Left forelimb (tissue), 1 donor: ENCODE measurements at regions not wholly inside any gene's neighbourhood (a gene's known extent, or its start where the extent isn't known, plus 50 kb on each side); places are given as distances from the start of the nearest gene placed in this dataset.
"Not testable (repeated sequence)": the region's sequence is repeated elsewhere in the genome, so short reads cannot be mapped to it uniquely, and the experiment has no call there.

Experiments used
- DNase-seq: peaks from one replicate; pipeline ENCODE4 v3.0.0-alpha.2; 2018; ENCODE audit warnings: low spot score

DNA sequence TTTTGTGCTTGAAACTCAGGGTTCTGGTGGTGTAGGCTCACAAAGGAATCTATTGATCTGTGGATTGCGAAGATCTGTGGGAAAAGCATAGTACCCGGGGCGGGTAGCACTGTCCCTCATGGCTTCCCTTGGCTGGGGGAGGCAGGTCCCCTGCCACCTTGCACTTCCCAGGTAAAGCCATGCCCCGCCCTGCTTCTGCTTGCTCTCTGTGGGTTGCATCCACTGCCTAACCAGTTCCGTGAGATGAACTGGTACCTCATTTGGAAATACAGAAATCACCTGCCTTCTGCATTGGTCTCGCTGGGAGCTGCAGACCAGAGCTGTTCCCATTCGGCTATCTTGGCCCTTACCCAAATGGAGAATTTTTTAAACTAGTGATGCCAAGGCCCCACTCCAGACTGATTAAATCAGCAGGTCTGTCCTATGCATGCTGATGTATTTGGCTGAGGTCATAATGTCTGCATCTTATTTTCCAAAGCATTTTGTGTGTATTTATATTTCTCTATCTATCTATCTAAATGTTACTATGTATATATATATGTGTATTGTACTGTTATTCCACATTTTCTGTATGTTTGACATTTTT, 65.5 kb upstream of the SLC7A14 start:
- no peak for DNase-seq

DNA sequence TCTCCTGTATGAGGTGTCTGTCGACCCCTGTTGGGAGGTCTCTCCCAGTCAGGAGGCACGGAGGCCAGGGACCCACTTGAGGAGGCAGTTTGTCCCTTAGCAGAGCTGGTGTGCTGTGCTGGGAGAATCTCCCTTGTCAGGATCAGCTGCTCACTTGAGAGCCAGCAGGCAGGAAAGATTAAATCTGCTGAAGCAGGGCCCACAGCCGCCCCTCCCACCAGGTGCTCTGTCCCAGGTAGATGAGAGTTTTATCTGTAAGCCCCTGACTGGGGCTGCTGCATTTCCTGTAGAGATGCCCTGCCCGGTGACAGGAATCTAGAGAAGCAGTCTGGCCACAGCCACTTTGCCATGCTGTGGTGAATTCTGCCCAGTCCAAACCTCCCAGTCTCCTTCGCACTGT, 64.7 kb upstream of the SLC7A14 start:
- DNase-seq = not testable (repeated sequence)

DNA sequence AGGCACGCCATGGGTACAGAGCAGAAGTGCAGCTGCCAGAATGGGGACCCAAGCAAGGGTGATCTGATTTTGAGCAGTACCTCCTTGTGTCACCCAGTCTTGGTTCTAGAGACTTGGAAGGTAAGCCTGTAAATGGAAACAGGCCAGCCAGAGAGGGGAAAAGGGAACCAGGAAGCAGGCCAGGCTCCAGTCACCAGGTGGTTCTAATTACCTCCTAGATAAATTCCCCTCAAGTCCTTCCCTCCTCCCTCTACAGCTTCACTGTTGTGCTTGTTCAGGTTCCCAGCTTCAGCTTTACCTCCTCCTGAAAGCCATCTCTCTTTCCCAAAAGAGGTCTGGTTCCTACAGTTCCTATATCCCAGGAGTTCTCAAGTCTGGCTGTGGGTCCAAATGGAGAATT, 58.8 kb upstream of the SLC7A14 start:
- DNase-seq = no peak

DNA sequence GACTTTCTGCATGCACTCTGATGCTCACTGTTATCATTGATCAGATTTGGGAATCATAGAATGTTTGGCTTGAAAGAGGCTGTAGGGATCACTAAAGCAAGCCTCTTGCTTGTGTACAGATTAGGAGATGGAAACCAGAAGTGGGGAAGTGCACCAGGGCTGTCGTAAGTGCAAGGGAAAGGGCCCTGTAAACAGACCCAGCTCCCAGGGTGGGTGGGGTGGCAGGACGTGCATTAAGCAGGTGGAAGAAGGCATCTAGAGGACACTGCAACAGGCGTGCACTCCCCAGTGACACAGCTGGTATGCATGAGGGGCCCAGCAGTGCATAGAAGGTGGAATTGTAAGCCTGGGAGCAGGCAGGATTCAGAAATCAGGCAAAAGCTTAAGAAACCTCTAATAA, 58.0 kb upstream of the SLC7A14 start:
- DNase-seq = no peak

GRCh38 chr3:170642882-170643601, 57.2 kb upstream of the SLC7A14 start:
- no peak for DNase-seq

GRCh38 chr3:170641510-170642236, 55.8 kb upstream of the SLC7A14 start:
- no peak for DNase-seq

GRCh38 chr3:170640737-170641171, 54.9 kb upstream of the SLC7A14 start:
- DNase-seq = no peak

GRCh38 chr3:170638988-170639387, 53.1 kb upstream of the SLC7A14 start:
- DNase-seq = no peak

- DNase-seq = no peak
Measured at GRCh38 chr3:170637306-170637705, 51.4 kb upstream of the SLC7A14 start.

DNA sequence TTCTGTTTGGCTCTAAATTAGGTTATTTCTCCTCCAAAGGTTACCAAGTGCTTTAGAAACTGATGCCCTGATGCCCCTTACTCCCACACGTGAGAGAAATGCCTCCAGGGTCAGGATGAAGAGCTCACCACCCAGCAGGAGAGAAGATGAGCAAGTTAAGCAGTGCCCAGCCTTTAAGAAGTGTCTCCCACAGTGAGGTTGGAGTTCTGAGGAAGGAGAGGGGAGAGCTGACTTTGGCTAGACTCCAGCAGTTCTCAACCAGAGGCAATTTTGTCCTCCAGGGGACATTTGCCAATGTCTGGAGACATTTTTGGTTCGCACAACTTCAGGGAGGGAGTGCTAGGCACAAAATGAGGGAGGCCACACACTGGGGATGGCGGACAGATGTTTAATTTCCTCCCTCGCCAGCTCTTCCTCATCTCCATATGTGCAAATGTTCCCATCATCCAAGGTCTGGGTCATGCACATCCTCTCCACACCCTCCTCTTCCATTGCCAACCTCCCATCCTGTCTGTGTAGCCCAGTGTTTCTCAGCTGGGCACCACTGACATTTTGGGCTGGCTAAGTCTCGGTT, 50.6 kb upstream of the SLC7A14 start:
- DNase-seq = no peak
